ENCODE measurements at regions not wholly inside any gene's neighbourhood (a gene's known extent, or its start where the extent isn't known, plus 50 kb on each side); places are given as distances from the start of the nearest gene placed in this dataset.

GRCh38 chrX:137425273-137425902, 140.5 kb upstream of the ZIC3 start:
- peaks cover 3 to 4% of the 10 kb centered on the region in 2 donors for H3K36me3 Mint-ChIP-seq
- H3K27me3 ChIP-seq (ENCODE audit: control insufficient read depth in 2 of 2, insufficient read depth in 2 of 2, low read length in 2 of 2) = peaks cover 60 to 86% of the 10 kb centered on the region in 2 donors
- peak overlapping the region in 1 of 2 donors; percentile 67 for H3K4me3 Mint-ChIP-seq
- H3K4me2 ChIP-seq (replicated peaks; ENCODE audit: extremely low read depth, low read length, poor library complexity, severe bottlenecking) = no peak overlapping the region
- intact Hi-C loops (cut with micrococcal nuclease) = no loop called here
- H2AFZ ChIP-seq (ENCODE audit: insufficient read depth, low read depth, low read length, poor library complexity, severe bottlenecking) = no peak overlapping the region
- peaks cover 14% of the 10 kb centered on the region for H3K4me1 Mint-ChIP-seq
- peaks cover 58 to 77% (median 73%) of the 10 kb centered on the region in 3 donors for H3K27me3 Mint-ChIP-seq (ENCODE audit: low read depth in 3 of 3)
- no peak overlapping the region for H3K27ac ChIP-seq (ENCODE audit: low read depth in 1 of 2, low read length in 2 of 2)
- H3K4me1 ChIP-seq (ENCODE audit: control insufficient read depth in 1 of 2, insufficient read depth in 2 of 2, low read length in 2 of 2) = peaks cover 0 to 19% of the 10 kb centered on the region in 2 donors
- H3K27ac Mint-ChIP-seq = no peak overlapping the region
- no peaks in the 10 kb centered on the region for H3K36me3 ChIP-seq (replicated peaks in 1 of 2; ENCODE audit: control insufficient read depth in 1 of 2, insufficient read depth in 2 of 2, low read length in 2 of 2)
- H3K9me3 Mint-ChIP-seq = peaks cover 0 to 38% (median 23%) of the 10 kb centered on the region in 7 donors
- H3K9ac ChIP-seq (ENCODE audit: insufficient read depth, low read length, poor library complexity, severe bottlenecking) = no peak overlapping the region
- WGBS (ENCODE audit: insufficient coverage) = 4% methylated on average over 12 of the region's 25 CpGs
- peaks cover 3 to 20% of the 10 kb centered on the region in 2 donors for H3K9me3 ChIP-seq (replicated peaks in 1 of 2; ENCODE audit: control insufficient read depth in 1 of 2, insufficient read depth in 1 of 2, low read length in 2 of 2)
- no peak for TF ChIP-seq CTCF (IDR thresholded peaks at IDR 0.05)
- H3K79me2 ChIP-seq (ENCODE audit: insufficient read depth, low read length) = no peaks in the 10 kb centered on the region
- H4K20me1 ChIP-seq (ENCODE audit: insufficient read depth, low read length) = no peaks in the 10 kb centered on the region
- H3K4me3 ChIP-seq (replicated peaks in 1 of 3; ENCODE audit: low read depth in 2 of 3, low read length in 3 of 3) = no peak overlapping the region
- DNase-seq = no peak

- Histone ChIP-seq H4K20me1 (ENCODE audit: insufficient read depth, low read length) (no peaks in the 10 kb centered on the region), H3K9me3 (replicated peaks in 1 of 2; ENCODE audit: control insufficient read depth in 1 of 2, insufficient read depth in 1 of 2, low read length in 2 of 2) (peaks cover 3 to 20% of the 10 kb centered on the region in 2 donors), H3K36me3 (replicated peaks in 1 of 2; ENCODE audit: control insufficient read depth in 1 of 2, insufficient read depth in 2 of 2, low read length in 2 of 2) (no peaks in the 10 kb centered on the region), H2AFZ (ENCODE audit: insufficient read depth, low read depth, low read length, poor library complexity, severe bottlenecking) (no peak overlapping the region), H3K4me1 (ENCODE audit: control insufficient read depth in 1 of 2, insufficient read depth in 2 of 2, low read length in 2 of 2) (peaks cover 0 to 19% of the 10 kb centered on the region in 2 donors), H3K9ac (ENCODE audit: insufficient read depth, low read length, poor library complexity, severe bottlenecking) (no peak overlapping the region), H3K4me2 (replicated peaks; ENCODE audit: extremely low read depth, low read length, poor library complexity, severe bottlenecking) (no peak overlapping the region), H3K79me2 (ENCODE audit: insufficient read depth, low read length) (no peaks in the 10 kb centered on the region), H3K27ac (ENCODE audit: low read depth in 1 of 2, low read length in 2 of 2) (no peak overlapping the region), H3K4me3 (replicated peaks in 1 of 3; ENCODE audit: low read depth in 2 of 3, low read length in 3 of 3) (no peak overlapping the region), H3K27me3 (ENCODE audit: control insufficient read depth in 2 of 2, insufficient read depth in 2 of 2, low read length in 2 of 2) (peaks cover 64 to 80% of the 10 kb centered on the region in 2 donors)
- Mint-ChIP-seq H3K9me3 (peaks cover 0 to 38% (median 21%) of the 10 kb centered on the region in 7 donors), H3K4me3 (peak overlapping the region in 1 of 2 donors; percentile 59), H3K27me3 (ENCODE audit: low read depth in 3 of 3) (peaks cover 55 to 71% (median 67%) of the 10 kb centered on the region in 3 donors), H3K4me1 (peaks cover 14% of the 10 kb centered on the region), H3K27ac (no peak overlapping the region), H3K36me3 (peaks cover 3 to 4% of the 10 kb centered on the region in 2 donors)
- DNase-seq = no peak
- no peak for TF ChIP-seq CTCF (IDR thresholded peaks at IDR 0.05)
- WGBS (ENCODE audit: insufficient coverage) = no CpG with 5 or more reads among the region's 15 CpGs
- intact Hi-C loops (cut with micrococcal nuclease) = no loop called here
These were observed 141.2 kb upstream of the ZIC3 start for GRCh38 chrX:137424679-137425078.
